Endothelial cell of umbilical vein (primary cell): ENCODE measurements at regions not wholly inside any gene's neighbourhood (a gene's known extent, or its start where the extent isn't known, plus 50 kb on each side); places are given as distances from the start of the nearest gene placed in this dataset.

Experiments
- BruUV-seq: library from RNA; stranded (reverse); fragments of 400-500 nt; replicated peaks from 2 replicates; lab custom pipeline; 2021; lab: Mats Ljungman, UMichigan
- CTCF ChIA-PET: fragments of 300-600, 350-600 bp; sonication (Branson Sonifier 250); formaldehyde crosslinking; loops from one replicate; lab custom pipeline; 2021; ENCODE audit warnings: antibody characterized with exemption, inconsistent platforms; lab: Charles Lee
- POLR2A ChIA-PET: fragments of 300-600, 350-600 bp; sonication (Branson Sonifier 250); formaldehyde crosslinking; loops from one replicate; lab custom pipeline; 2021; ENCODE audit warnings: antibody characterized with exemption, inconsistent platforms; lab: Charles Lee
- DNase-seq: peaks from one replicate; pipeline ENCODE4 v3.0.0-alpha.2; 2011; ENCODE audit warnings: low read depth, low spot score
- FAIRE-seq: peaks from 2 replicates; lab custom pipeline; 2011; peaks lifted over from hg19 to GRCh38; lab: Jason Lieb, UNC
- H2AFZ ChIP-seq: 2 replicates; pipeline ENCODE4 v1.6.0; 2012; ENCODE audit warnings: low read depth, low read length, control low read depth, inconsistent platforms
- H3K27ac ChIP-seq: 2 replicates; pipeline ENCODE4 v1.5.1; 2011; ENCODE audit warnings: low read depth, mild to moderate bottlenecking, control low read depth, low read length, moderate library complexity; ENCODE audit not compliant: insufficient read depth
- H3K27me3 ChIP-seq, 2 experiments: 2 replicates each; pipeline versions ENCODE4 v1.6.0 to v1.6.1; 2011; ENCODE audit warnings: low read length in 2 of 2, mixed read lengths in 1 of 2; ENCODE audit not compliant: control insufficient read depth in 2 of 2, insufficient read depth in 2 of 2
- H3K36me3 ChIP-seq, 2 experiments: 2 replicates in 1 of 2; 3 replicates in 1 of 2; pipeline ENCODE4 v1.5.1; 2011; ENCODE audit warnings: low read length in 2 of 2, mild to moderate bottlenecking in 1 of 2, moderate library complexity in 1 of 2; ENCODE audit not compliant: control insufficient read depth in 2 of 2, insufficient read depth in 2 of 2; ENCODE audit errors: extremely low read depth in 1 of 2
- H3K4me1 ChIP-seq: 3 replicates; pipeline ENCODE4 v1.5.1; 2011; ENCODE audit warnings: mild to moderate bottlenecking, low read length; ENCODE audit not compliant: control insufficient read depth, insufficient read depth; ENCODE audit errors: extremely low read depth
- H3K4me2 ChIP-seq: 2 replicates; pipeline ENCODE4 v1.6.1; 2011; ENCODE audit warnings: low read length, control low read depth, mixed read lengths; ENCODE audit not compliant: insufficient read depth
- H3K4me3 ChIP-seq, 3 experiments: fragments of 200-600 bp in 1 of 3; sonication (generic), shearing (Covaris generic) in 1 of 3; replicated peaks in 1 of 3; 2 replicates each; pipeline ENCODE4 v1.5.1; 2011 to 2016; ENCODE audit warnings: control low read depth in 3 of 3, low read length in 3 of 3, mild to moderate bottlenecking in 2 of 3, inconsistent platforms in 1 of 3, low read depth in 1 of 3, moderate library complexity in 1 of 3; ENCODE audit not compliant: insufficient read depth in 1 of 3
- H3K79me2 ChIP-seq: 2 replicates; pipeline ENCODE4 v1.6.0; 2012; ENCODE audit warnings: low read length, inconsistent platforms; ENCODE audit not compliant: control insufficient read depth, insufficient read depth
- H3K9ac ChIP-seq: replicated peaks from 2 replicates; pipeline ENCODE3; 2011; ENCODE audit warnings: low read length, control low read depth; ENCODE audit not compliant: insufficient read depth; ENCODE audit errors: extremely low read depth
- H3K9me1 ChIP-seq: replicated peaks from 3 replicates; pipeline ENCODE4 v1.6.0; 2011; ENCODE audit warnings: mild to moderate bottlenecking, low read length; ENCODE audit not compliant: control insufficient read depth, insufficient read depth; ENCODE audit errors: extremely low read depth
- H3K9me3 ChIP-seq: replicated peaks from 2 replicates; pipeline ENCODE4 v1.5.1; 2012; ENCODE audit warnings: low read length, inconsistent platforms; ENCODE audit not compliant: control insufficient read depth, insufficient read depth
- H4K20me1 ChIP-seq: replicated peaks from 2 replicates; pipeline ENCODE3; 2011; ENCODE audit warnings: mild to moderate bottlenecking, low read length; ENCODE audit not compliant: control insufficient read depth, insufficient read depth; ENCODE audit errors: extremely low read depth
- EZH2 ChIP-seq: IDR thresholded peaks from 2 replicates; pipeline ENCODE4 v1.6.1; 2012; ENCODE audit warnings: borderline replicate concordance, low read depth, mild to moderate bottlenecking, moderate library complexity, low read length, inconsistent platforms; ENCODE audit not compliant: severe bottlenecking
- FOS ChIP-seq: IDR thresholded peaks from 2 replicates; pipeline ENCODE4 v1.6.1; 2011; ENCODE audit warnings: mild to moderate bottlenecking, low read length, moderate library complexity, borderline replicate concordance; ENCODE audit not compliant: insufficient read depth
- GATA2 ChIP-seq: IDR thresholded peaks from 2 replicates; pipeline ENCODE4 v1.7.0; 2011; ENCODE audit warnings: low read depth, mild to moderate bottlenecking, moderate library complexity, mixed read lengths, low read length; ENCODE audit not compliant: insufficient read length, insufficient read depth
- JUN ChIP-seq: IDR thresholded peaks from 2 replicates; pipeline ENCODE4 v1.6.1; 2011; ENCODE audit warnings: borderline replicate concordance, low read depth; ENCODE audit not compliant: insufficient read length, insufficient read depth
- MYC ChIP-seq: IDR thresholded peaks from one replicate; pipeline ENCODE4 v1.6.1; 2011; ENCODE audit warnings: mild to moderate bottlenecking, low read depth, low read length
- POLR2A ChIP-seq: IDR thresholded peaks from 2 replicates; pipeline ENCODE4 v1.6.1; 2012; ENCODE audit warnings: low read depth, mild to moderate bottlenecking, control low read depth, low read length
- POLR2AphosphoS5 ChIP-seq: IDR thresholded peaks from 2 replicates; pipeline ENCODE4 v1.6.1; 2012; ENCODE audit warnings: low read depth, mild to moderate bottlenecking, control low read depth, low read length, moderate library complexity; ENCODE audit not compliant: insufficient read depth
- dilution Hi-C: fragments of 300-500 bp; cut with MboI; formaldehyde crosslinking; loops from one replicate; pipeline ENCODE4 v1.15.0; 2019; ENCODE audit warnings: low sequenced_read_pairs; ENCODE audit not compliant: extremely low pct_ligation_motif_present
- intact Hi-C: fragments of 100-400 bp; cut with micrococcal nuclease; formaldehyde crosslinking; loops from one replicate; pipeline ENCODE4 v1.10.0; 2022
- TF ChIP-seq, protein P1 (sequence below), 2 donors: IDR thresholded peaks; 1 replicate in 1 of 2; 2 replicates in 1 of 2; pipeline ENCODE4 v1.5.1; 2011; ENCODE audit warnings: low read length in 2 of 2, mild to moderate bottlenecking in 2 of 2, moderate library complexity in 2 of 2, control low read depth in 1 of 2, inconsistent platforms in 1 of 2, low read depth in 1 of 2; ENCODE audit not compliant: insufficient read depth in 1 of 2; ENCODE audit errors: extremely low read depth in 1 of 2
- TF ChIP-seq, protein P2 (sequence below): IDR thresholded peaks from 2 replicates; pipeline ENCODE4 v1.6.1; 2011; ENCODE audit not compliant: insufficient read depth, insufficient read length

DNA sequence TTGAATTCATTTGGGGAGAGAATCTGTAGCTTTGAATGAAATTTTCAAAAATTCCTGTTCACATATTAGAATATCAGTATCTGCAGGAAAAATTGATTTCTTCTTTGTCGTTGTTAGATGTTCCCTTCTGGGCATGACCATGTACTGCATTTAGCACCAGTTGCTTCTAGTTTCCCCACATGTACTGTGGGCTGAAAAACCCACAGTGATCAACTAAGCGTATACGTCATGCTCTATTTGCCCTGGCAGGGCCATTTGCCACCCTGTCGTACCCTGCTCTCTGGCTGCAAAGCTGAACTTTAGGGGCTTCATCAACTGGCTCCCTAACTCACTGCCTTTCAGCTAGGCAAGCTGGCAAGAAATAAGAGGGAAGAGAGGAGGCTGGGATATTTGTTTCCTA is 340.7 kb upstream of the TSHZ2 start:
- H3K36me3 ChIP-seq: no peaks in the 10 kb centered on the region
- TF ChIP-seq EZH2 (no peak), MYC (no peak), FOS (no peak), GATA2 (no peak), JUN (no peak), POLR2AphosphoS5 (no peak), POLR2A (no peak)
- TF ChIP-seq, protein P1, sequence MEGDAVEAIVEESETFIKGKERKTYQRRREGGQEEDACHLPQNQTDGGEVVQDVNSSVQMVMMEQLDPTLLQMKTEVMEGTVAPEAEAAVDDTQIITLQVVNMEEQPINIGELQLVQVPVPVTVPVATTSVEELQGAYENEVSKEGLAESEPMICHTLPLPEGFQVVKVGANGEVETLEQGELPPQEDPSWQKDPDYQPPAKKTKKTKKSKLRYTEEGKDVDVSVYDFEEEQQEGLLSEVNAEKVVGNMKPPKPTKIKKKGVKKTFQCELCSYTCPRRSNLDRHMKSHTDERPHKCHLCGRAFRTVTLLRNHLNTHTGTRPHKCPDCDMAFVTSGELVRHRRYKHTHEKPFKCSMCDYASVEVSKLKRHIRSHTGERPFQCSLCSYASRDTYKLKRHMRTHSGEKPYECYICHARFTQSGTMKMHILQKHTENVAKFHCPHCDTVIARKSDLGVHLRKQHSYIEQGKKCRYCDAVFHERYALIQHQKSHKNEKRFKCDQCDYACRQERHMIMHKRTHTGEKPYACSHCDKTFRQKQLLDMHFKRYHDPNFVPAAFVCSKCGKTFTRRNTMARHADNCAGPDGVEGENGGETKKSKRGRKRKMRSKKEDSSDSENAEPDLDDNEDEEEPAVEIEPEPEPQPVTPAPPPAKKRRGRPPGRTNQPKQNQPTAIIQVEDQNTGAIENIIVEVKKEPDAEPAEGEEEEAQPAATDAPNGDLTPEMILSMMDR (IDR thresholded peaks at IDR 0.05; ENCODE audit: extremely low read depth in 1 of 2, insufficient read depth in 1 of 2, low read depth in 1 of 2, low read length in 2 of 2): no peak
- TF ChIP-seq, protein P2, sequence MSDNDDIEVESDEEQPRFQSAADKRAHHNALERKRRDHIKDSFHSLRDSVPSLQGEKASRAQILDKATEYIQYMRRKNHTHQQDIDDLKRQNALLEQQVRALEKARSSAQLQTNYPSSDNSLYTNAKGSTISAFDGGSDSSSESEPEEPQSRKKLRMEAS: no peak
- no peak overlapping the region for H3K4me3 ChIP-seq
- no peaks in the 10 kb centered on the region for H3K9me1 ChIP-seq
- no peaks in the 10 kb centered on the region for H3K79me2 ChIP-seq
- H3K4me1 ChIP-seq: no peaks in the 10 kb centered on the region
- H4K20me1 ChIP-seq: no peaks in the 10 kb centered on the region
- intact Hi-C loops: no loop called here
- no TSS peak for BruUV-seq
- H3K9me3 ChIP-seq: peaks cover 3% of the 10 kb centered on the region
- DNase-seq (no peak), FAIRE-seq (no peak)
- dilution Hi-C loops: no loop called here
- no peak overlapping the region for H3K9ac ChIP-seq
- ChIA-PET CTCF (no interaction called here), POLR2A (no interaction called here)
- H2AFZ ChIP-seq: no peak overlapping the region
- no peak overlapping the region for H3K27ac ChIP-seq
- no peaks in the 10 kb centered on the region for H3K27me3 ChIP-seq
- no peak overlapping the region for H3K4me2 ChIP-seq
